ENCODE measurements at regions not wholly inside any gene's neighbourhood (a gene's known extent, or its start where the extent isn't known, plus 50 kb on each side); places are given as distances from the start of the nearest gene placed in this dataset.

- H3K4me3 ChIP-seq (ENCODE audit: low read depth, low read length), result no peak overlapping the region
- in situ Hi-C loops (cut with HindIII; ENCODE audit: low sequenced_read_pairs), result no loop called here
- no peak for TF ChIP-seq CTCF (IDR thresholded peaks at IDR 0.05; ENCODE audit: low read depth, low read length)
- no peak for DNase-seq (ENCODE audit: low read depth, low spot score)
These were observed 289.5 kb upstream of the TYRP1 start for GRCh38 chr9:12403721-12404120.

DNA sequence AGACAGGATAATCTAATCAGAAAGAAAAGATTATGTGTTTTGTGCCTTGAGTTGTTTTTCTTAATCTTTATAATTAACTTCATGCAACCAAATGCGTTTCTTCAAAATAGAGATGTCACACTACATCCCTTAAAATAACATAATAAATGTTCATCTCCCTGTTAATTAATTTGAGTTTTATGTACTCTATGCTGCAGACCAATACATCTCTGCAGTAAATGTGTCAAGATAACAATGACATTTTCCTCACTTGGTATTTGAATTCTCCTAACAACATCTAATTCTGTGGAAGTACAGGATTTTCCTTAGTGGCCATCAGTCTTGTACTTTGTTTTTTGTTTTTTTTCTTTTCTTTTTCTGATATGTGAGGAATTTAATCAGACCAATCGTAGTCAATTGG is 279.2 kb upstream of the TYRP1 start:
- TF ChIP-seq CTCF (IDR thresholded peaks at IDR 0.05; ENCODE audit: low read depth, low read length), result no peak
- no peak overlapping the region for H3K4me3 ChIP-seq (ENCODE audit: low read depth, low read length)
- DNase-seq (ENCODE audit: low read depth, low spot score), result no peak
- in situ Hi-C loops (cut with HindIII; ENCODE audit: low sequenced_read_pairs), result no loop called here

- no peak for DNase-seq (ENCODE audit: low read depth, low spot score)
- in situ Hi-C loops (cut with HindIII; ENCODE audit: low sequenced_read_pairs), result no loop called here
- TF ChIP-seq CTCF (IDR thresholded peaks at IDR 0.05; ENCODE audit: low read depth, low read length), result no peak
- H3K4me3 ChIP-seq (ENCODE audit: low read depth, low read length), result no peak overlapping the region
These were observed 278.7 kb upstream of the TYRP1 start for GRCh38 chr9:12414514-12414913.

GRCh38 chr9:12415361-12415760 is 277.8 kb upstream of the TYRP1 start:
- no peak for DNase-seq (ENCODE audit: low read depth, low spot score)
- no peak for TF ChIP-seq CTCF (IDR thresholded peaks at IDR 0.05; ENCODE audit: low read depth, low read length)
- in situ Hi-C loops (cut with HindIII; ENCODE audit: low sequenced_read_pairs), result no loop called here

DNA sequence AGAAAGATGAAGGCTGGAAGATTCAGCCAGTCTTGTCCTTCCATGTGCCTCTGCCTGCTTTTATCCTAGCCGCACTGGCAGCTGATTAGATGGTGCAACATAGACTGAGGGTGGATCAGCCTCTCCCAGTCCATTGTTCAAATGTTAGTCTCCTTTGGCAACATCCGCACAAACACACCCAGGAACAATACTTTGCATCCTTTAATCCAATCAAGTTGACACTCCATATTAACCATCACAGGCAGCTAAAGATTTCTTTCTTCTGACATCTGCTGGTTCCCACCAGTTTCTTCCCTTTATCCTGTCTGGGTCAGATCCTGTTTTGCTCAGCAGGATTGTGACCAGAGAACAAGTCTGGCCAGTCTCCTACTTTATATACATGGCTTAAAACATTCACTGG is 276.5 kb upstream of the TYRP1 start:
- no peak for DNase-seq (ENCODE audit: low read depth, low spot score)
- in situ Hi-C loops (cut with HindIII; ENCODE audit: low sequenced_read_pairs), result no loop called here
- TF ChIP-seq CTCF (IDR thresholded peaks at IDR 0.05; ENCODE audit: low read depth, low read length), result no peak
- H3K4me3 ChIP-seq (ENCODE audit: low read depth, low read length), result no peak overlapping the region

More at GRCh38 chr9:12415361-12415760, 277.8 kb upstream of the TYRP1 start:
- H3K4me3 ChIP-seq (ENCODE audit: low read depth, low read length), result no peak overlapping the region

- no peak for DNase-seq (ENCODE audit: low read depth, low spot score)
- no peak for TF ChIP-seq CTCF (IDR thresholded peaks at IDR 0.05; ENCODE audit: low read depth, low read length)
- H3K4me3 ChIP-seq (ENCODE audit: low read depth, low read length), result no peak overlapping the region
- in situ Hi-C loops (cut with HindIII; ENCODE audit: low sequenced_read_pairs), result no loop called here
These were observed 268.9 kb upstream of the TYRP1 start for GRCh38 chr9:12424243-12424642.

Measured in astrocyte of the spinal cord (primary cell).